HPDE6-E6E7 (cell line): ENCODE measurements at regions not wholly inside any gene's neighbourhood (a gene's known extent, or its start where the extent isn't known, plus 50 kb on each side); places are given as distances from the start of the nearest gene placed in this dataset.

Source experiments
- DNase-seq: peaks from one replicate; pipeline ENCODE4 v3.0.0; 2011; ENCODE audit warnings: missing footprints; ENCODE audit errors: extremely low spot score

- DNase-seq, result peak; percentile 17
Measured at GRCh38 chr4:130479020-130479419, 1383.1 kb downstream of the C4orf33 start.

GRCh38 chr4:130479674-130480073 lies 1383.7 kb downstream of the C4orf33 start:
- no peak for DNase-seq

DNA sequence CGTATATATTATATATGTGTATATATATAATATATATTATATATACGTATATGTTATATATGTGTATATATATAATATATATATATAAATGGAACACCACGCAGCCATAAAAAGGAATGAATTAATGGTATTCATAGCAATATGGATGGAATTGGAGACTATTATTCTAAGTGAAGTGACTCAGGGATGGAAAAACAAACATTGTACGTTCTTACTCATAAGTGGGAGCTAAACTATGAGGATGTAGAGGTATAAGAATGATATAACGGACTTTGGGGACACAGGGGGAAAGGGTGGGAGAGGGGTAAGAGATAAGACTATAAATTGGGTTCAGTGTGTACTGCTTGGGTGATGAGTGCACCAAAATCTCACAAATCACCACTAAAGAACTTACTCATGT lies 1388.9 kb downstream of the C4orf33 start:
- no peak for DNase-seq

- DNase-seq, result no peak
Measured at GRCh38 chr4:130485371-130485770, 1389.4 kb downstream of the C4orf33 start.

- DNase-seq, result no peak
Measured at GRCh38 chr4:130486186-130486585, 1390.2 kb downstream of the C4orf33 start.

GRCh38 chr4:130486841-130487240 lies 1390.9 kb downstream of the C4orf33 start:
- no peak for DNase-seq

- no peak for DNase-seq
Measured at GRCh38 chr4:130510661-130511060, 1414.7 kb downstream of the C4orf33 start.

DNA sequence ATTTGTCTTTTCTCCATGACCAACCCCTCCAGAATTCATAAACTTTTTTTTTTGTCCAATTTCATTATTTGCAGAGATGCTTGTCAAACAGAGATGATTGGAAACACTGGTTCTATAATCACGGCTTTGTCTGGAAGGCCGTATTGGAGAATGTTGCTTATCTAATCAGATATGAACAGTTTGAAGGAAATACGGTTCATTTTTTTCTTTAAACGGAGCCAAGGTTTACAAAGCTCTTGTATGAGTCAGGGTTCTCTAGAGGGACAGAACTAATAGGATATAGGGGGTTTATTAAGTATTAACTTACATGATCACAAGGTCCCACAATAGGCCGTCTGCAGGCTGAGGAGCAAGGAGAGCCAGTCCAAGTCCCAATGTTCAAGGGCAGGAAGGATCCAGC lies 1415.8 kb downstream of the C4orf33 start:
- DNase-seq, result no peak

GRCh38 chr4:130524057-130524456 lies 1428.1 kb downstream of the C4orf33 start:
- DNase-seq, result no peak

GRCh38 chr4:130530505-130530904 lies 1434.6 kb downstream of the C4orf33 start:
- DNase-seq, result no peak

- no peak for DNase-seq
Measured at GRCh38 chr4:130534651-130535050, 1438.7 kb downstream of the C4orf33 start.

- no peak for DNase-seq
Measured at GRCh38 chr4:130542953-130543352, 1447.0 kb downstream of the C4orf33 start.

GRCh38 chr4:130545171-130545570 lies 1449.2 kb downstream of the C4orf33 start:
- DNase-seq, result no peak

GRCh38 chr4:130545596-130545995 lies 1449.6 kb downstream of the C4orf33 start:
- DNase-seq, result no peak

DNA sequence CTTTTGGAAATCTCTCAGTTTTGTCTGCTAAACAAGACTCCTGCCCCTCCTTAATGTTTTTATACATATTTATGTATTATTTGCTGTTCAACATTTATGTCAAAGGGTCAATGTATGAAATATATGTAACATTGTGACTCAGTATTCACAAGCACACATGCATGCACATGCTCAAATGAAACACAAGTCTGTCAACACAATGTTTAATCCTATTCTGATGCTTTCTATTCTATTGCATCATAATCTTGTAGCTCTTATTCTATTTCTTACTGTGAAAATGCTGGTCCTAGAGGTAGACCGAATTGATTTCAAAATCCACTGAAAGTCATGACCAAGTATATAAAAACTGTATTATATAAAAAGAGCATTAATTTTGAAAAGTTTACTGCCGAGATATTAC lies 1463.3 kb downstream of the C4orf33 start:
- no peak for DNase-seq

DNA sequence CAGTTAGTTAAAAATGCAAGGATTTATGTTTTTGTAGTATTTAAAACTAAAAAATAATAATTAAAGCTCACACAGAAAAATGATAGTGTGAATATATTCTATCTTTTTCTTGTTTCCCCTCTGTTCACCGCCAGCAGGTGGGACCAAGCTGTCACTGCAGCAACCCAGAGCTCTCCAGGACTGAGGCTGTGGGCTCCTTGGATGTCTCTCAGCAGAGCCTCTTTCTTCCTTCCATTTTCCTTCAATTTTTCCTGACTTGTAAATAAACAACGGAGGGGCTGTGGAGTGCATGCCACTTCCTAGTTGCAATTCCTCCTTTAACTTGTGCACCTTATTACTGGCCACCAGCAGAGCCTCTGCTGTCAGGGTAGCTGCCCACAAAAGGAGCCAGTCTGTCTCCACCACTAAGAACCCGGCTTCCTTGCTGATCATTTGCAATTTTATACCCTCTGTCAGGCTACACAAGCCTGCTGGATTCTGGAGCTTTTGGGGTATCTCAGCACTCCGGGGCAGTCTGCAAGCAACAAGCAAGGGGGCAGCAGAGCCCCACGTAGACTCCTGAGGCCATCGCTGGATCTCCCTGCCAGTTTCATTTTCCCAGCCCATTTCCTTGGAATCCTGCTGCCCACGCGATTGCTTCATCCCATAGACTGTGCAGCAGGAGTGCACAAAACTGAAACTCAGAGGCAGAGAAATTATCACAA lies 1467.4 kb downstream of the C4orf33 start:
- DNase-seq, result peak; percentile 25

DNA sequence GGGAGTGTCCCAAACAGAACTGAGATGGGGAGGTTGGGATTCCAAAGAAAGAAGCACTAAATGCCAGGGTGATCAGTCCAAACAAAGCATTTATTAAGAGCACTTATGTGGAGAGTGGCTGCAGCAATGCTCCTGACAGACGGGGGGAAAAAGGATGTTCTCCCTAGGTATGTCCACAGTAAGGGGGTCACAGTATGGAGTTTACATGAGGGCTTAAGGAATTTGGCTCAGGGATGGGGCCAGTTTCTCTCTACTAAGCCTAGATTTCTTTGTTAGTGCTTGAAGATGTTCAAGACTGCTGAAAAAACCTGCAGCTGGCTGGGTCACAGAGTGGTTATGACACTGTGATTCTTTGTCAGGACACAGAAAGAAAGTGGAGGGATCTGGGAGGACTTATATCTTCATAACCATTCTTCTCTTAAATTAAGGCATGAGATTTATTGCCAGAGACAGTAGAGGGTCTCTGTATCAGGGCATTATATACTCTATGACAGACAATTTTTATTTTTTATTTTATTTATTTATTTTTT lies 1468.0 kb downstream of the C4orf33 start:
- no peak for DNase-seq

- no peak for DNase-seq
Measured at GRCh38 chr4:130568746-130569145, 1472.8 kb downstream of the C4orf33 start.

DNA sequence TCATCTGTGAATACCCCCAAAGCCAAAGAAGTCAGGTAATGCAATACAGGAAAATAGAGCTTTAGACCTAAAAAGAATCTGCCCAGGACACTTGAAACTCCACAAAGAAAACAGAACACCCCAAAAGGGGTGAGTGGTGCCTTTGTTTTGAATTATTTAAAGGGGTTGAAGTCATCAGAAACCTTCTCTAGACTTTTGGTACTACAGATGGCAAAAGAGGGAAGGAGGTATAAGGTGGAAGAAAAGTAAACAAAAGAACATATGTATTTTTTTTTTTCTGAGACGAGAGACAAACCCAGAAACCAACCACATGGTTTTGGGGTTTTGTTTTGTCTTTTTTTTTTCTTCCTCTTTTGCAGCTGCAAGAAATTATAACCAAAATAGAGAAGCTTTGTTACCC lies 1477.8 kb downstream of the C4orf33 start:
- no peak for DNase-seq

DNA sequence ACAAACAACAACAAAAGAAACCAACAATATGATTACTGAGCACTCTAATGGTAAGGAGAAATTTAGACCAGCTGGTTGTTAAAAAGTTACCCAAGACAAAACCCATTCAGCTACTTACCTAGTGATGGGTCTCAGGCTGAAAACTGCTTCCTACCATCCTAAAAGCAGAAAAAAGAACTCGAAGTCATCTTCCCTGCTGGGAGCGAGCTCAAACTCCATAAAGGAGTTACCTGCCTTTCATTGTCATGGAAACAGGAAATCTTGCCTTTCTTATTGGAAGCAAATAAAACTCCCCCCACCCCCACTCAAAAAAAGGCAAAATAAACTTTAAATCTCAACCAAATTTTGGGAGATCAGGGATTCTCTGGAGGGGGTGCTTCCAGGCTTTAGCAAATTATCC lies 1478.3 kb downstream of the C4orf33 start:
- no peak for DNase-seq

- no peak for DNase-seq
Measured at GRCh38 chr4:130576218-130576617, 1480.3 kb downstream of the C4orf33 start.

DNA sequence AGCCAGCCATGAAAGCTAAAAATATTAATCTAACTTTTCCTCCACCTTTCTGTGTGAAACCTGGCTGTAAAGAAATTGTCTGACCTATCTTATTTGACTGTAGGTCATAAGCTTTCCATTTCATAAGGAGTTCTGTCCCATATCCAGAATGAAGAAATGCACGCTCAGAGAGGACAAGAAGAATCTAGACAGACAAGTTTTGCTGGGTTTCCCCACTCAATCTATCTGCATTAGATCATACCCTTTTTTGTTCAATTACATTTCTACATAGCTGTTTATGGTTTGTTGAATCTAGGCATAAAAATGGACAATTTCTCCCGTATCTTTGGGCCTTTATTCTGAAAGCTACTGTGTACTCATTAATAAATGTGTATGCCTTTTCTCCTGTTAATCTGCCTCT lies 1495.1 kb downstream of the C4orf33 start:
- peak; percentile 2 for DNase-seq

DNA sequence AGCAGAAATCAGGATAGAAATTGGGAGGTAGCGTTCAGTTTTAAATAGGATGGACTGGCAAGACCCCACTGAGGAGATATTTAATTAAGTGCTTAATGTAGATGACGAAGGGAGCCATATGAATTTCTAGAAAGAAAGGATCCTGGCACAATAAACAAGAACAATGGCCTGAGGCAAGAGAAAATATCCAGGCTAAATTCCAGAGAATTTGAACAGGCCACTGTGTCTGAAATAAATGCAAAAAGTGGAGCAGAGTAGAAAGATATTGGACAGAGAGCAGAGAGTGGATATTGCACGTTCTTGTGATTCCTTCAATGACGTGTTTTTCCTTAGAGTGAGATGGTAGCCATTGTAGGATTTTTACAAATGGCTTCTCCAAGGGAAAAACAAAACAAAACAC lies 1504.8 kb downstream of the C4orf33 start:
- no peak for DNase-seq

- no peak for DNase-seq
Measured at GRCh38 chr4:130603043-130603442, 1507.1 kb downstream of the C4orf33 start.
